AG04450 (cell line): ENCODE measurements at regions not wholly inside any gene's neighbourhood (a gene's known extent, or its start where the extent isn't known, plus 50 kb on each side); places are given as distances from the start of the nearest gene placed in this dataset.

Experiments
- CTCF ChIA-PET: fragments of 300-600, 350-600 bp; formaldehyde crosslinking; extraction: SDS; loops from one replicate; lab custom pipeline; 2022; ENCODE audit warnings: antibody characterized with exemption, inconsistent platforms; lab: Charles Lee
- POLR2A ChIA-PET: fragments of 350-600 bp; formaldehyde crosslinking; extraction: SDS; loops from one replicate; lab custom pipeline; 2021; ENCODE audit warnings: antibody characterized with exemption, inconsistent platforms; lab: Yijun Ruan, JAX
- DNase-seq: peaks from one replicate; pipeline ENCODE4 v3.0.0-alpha.2; 2011; ENCODE audit warnings: low read depth, low spot score
- H3K27ac ChIP-seq: one replicate; pipeline ENCODE4 v1.5.1; 2012; ENCODE audit warnings: low read depth, low read length, control low read depth
- H3K27me3 ChIP-seq: one replicate; pipeline ENCODE4 v1.6.0; 2012; ENCODE audit warnings: low read length; ENCODE audit not compliant: control insufficient read depth, insufficient read depth
- H3K4me3 ChIP-seq: 2 replicates; pipeline ENCODE4 v1.5.1; 2011; ENCODE audit warnings: mild to moderate bottlenecking, low read depth, low read length, control low read depth
- H3K9me3 ChIP-seq: 2 replicates; pipeline ENCODE4 v1.5.1; 2012; ENCODE audit warnings: low read length; ENCODE audit not compliant: control insufficient read depth, insufficient read depth
- TF ChIP-seq, protein P1 (sequence below): IDR thresholded peaks from 2 replicates; pipeline ENCODE4 v1.5.1; 2011; ENCODE audit warnings: low read depth, low read length, control low read depth, inconsistent platforms

GRCh38 chr1:112793631-112794565, 78.8 kb upstream of the PPM1J start:
- POLR2A ChIA-PET: no interaction called here
- TF ChIP-seq, protein P1, sequence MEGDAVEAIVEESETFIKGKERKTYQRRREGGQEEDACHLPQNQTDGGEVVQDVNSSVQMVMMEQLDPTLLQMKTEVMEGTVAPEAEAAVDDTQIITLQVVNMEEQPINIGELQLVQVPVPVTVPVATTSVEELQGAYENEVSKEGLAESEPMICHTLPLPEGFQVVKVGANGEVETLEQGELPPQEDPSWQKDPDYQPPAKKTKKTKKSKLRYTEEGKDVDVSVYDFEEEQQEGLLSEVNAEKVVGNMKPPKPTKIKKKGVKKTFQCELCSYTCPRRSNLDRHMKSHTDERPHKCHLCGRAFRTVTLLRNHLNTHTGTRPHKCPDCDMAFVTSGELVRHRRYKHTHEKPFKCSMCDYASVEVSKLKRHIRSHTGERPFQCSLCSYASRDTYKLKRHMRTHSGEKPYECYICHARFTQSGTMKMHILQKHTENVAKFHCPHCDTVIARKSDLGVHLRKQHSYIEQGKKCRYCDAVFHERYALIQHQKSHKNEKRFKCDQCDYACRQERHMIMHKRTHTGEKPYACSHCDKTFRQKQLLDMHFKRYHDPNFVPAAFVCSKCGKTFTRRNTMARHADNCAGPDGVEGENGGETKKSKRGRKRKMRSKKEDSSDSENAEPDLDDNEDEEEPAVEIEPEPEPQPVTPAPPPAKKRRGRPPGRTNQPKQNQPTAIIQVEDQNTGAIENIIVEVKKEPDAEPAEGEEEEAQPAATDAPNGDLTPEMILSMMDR: no peak
- CTCF ChIA-PET: no interaction called here
- Histone ChIP-seq H3K27ac (no peak overlapping the region), H3K4me3 (no peak overlapping the region), H3K27me3 (no peaks in the 10 kb centered on the region), H3K9me3 (no peaks in the 10 kb centered on the region)
- no peak for DNase-seq

DNA sequence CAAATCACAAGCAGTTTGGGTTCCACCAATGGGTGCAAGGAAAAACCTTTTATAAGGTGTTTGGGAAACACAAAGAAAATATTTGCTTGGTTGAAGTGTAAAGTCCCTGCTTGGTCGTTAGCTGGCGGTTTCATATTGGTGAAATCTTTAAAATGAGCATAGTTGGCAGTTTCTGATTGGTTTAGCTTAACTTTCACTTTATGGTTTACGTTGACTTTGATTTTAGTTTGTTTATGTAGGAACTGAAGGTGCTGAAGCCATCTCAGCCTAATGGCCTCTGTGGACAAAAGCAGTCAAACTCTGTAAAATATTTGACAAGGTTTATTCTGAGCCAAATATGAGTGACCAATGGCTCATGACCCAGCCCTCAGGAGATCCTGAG, 76.6 kb upstream of the PPM1J start:
- H3K27me3 ChIP-seq: no peaks in the 10 kb centered on the region
- no peaks in the 10 kb centered on the region for H3K9me3 ChIP-seq
- no peak for DNase-seq
- TF ChIP-seq, protein P1: no peak
- POLR2A ChIA-PET: no interaction called here
- CTCF ChIA-PET: interaction anchor here (2.1 to 2.7 kb wide), 2 partner anchors 12 to 75 kb away, joined by 7 to 18 read pairs; no protein-coding TSS in a partner anchor
- no peak overlapping the region for H3K27ac ChIP-seq
- H3K4me3 ChIP-seq: no peak overlapping the region

DNA sequence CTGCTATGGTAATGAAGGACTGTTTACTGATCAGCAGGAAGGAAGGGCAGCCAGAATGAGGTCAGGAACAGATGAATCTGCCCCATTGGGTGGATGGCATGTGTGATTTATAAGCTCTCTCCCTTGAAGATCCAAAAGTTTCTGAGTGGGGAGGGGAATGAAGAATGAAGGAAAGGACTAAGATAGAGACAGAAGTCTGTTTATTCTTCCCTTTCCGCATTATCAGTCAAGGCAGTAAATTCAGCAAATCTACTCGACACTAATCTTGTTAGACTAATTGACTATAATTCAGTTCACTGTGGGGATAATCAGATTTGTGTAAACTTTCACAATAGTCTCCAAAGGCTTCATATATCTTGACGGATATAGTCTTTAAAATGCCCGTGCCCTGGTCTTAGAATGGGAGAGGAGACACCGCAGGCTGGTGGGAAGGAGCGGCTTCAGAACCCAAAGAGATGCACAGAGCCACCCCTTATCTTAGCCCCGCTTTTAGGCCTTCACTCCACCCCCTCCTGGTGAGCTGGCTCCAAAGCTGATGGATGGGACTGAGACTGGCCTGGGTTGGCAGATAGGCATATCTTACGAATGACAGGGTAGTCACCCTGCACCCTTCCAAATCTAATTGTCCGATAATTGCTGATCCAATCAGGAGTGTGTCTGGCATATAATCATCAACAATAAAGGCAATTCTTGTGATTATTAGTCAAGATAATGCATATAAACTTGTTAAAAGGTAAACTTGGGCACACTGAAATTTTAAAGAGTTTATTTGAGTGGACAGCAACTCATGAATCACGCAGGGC, 76.0 kb upstream of the PPM1J start:
- ChIA-PET CTCF (interaction anchor here (0.6 to 2.7 kb wide), 4 partner anchors 13 to 1125 kb away, joined by 3 to 18 read pairs (median 5); no protein-coding TSS in a partner anchor), POLR2A (no interaction called here)
- H3K9me3 ChIP-seq: no peaks in the 10 kb centered on the region
- TF ChIP-seq, protein P1: no peak
- H3K27ac ChIP-seq: no peak overlapping the region
- no peaks in the 10 kb centered on the region for H3K27me3 ChIP-seq
- H3K4me3 ChIP-seq: no peak overlapping the region
- no peak for DNase-seq

DNA sequence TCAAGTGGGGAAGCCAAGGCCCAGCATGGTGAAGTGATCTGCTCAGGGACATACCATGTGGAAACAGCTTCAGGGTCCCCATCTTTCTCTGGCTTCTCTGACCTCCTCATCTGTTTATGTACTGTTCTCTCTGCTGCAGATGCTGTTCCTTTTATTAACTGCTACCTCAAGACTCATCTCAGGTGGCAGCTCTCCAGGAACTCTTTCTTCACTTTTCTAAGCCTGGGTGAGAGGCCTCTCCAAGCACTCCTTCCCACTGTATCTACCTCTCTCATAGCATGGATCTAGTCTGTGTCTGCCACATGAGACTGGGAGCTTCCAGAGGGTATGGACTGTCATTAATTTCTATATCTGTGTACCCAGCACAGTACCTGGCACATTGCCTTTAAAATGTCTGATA, 73.4 kb upstream of the PPM1J start:
- TF ChIP-seq, protein P1: no peak
- CTCF ChIA-PET: interaction anchor here (0.7 to 2.8 kb wide), 3 partner anchors 45 to 73 kb away, joined by 3 to 9 read pairs (median 4); a partner anchor contains a TSS
- POLR2A ChIA-PET: interaction anchor here (0.6 kb wide), 1 partner anchor 12 kb away, joined by 4 read pairs; no protein-coding TSS in a partner anchor
- no peak overlapping the region for H3K4me3 ChIP-seq
- H3K9me3 ChIP-seq: no peaks in the 10 kb centered on the region
- no peak overlapping the region for H3K27ac ChIP-seq
- H3K27me3 ChIP-seq: no peaks in the 10 kb centered on the region
- peak; percentile 20 for DNase-seq
